IPS-18c (cell line): ENCODE measurements at regions not wholly inside any gene's neighbourhood (a gene's known extent, or its start where the extent isn't known, plus 50 kb on each side); places are given as distances from the start of the nearest gene placed in this dataset.

Source experiments
- H3K4me3 ChIP-seq: 2 replicates; pipeline ENCODE4 v1.7.0; 2013; ENCODE audit warnings: low read depth, mild to moderate bottlenecking, low read length, moderate library complexity; ENCODE audit not compliant: insufficient read depth
- H3K9me3 ChIP-seq: one replicate; pipeline ENCODE4 v1.6.1; 2013; ENCODE audit warnings: mild to moderate bottlenecking, low read length, moderate library complexity; ENCODE audit not compliant: control insufficient read depth, insufficient read depth

DNA sequence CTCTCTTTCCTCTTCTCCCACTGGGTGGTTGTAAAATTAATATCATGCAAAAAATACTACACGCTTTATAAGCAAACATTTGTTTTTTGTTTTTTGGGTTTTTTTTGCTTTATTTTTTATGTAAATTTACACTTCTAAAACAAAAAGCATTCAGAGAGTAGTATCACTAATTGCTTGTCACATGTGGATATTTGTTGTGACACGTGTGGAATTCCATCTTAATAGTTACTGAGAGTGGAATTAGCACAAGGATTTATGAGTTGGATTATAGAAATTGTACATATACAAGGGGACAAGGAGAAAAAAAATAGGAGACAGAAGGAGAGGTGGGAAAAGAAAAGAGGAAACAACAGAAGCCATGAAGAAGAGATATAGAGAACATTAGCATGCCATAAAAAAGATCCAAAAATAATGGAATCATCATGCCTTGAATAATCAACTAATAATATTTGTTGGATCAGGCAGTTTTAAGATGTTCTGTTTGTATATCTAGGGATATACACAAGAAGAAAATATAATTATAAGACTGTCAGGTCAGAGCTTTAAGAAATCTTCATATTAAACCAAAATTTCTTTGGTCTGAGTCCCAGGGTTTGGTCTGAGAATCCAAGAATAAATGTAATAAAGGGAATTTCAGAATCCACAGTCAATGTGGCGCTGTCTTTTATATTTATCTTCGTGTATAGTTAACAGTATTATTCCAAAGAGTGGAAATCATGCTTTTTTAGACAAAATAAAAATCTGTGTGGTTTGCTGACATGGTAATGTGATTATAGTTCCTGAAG is 98.5 kb upstream of the INTU start:
- Histone ChIP-seq H3K4me3 (no peak overlapping the region), H3K9me3 (no peaks in the 10 kb centered on the region)

DNA sequence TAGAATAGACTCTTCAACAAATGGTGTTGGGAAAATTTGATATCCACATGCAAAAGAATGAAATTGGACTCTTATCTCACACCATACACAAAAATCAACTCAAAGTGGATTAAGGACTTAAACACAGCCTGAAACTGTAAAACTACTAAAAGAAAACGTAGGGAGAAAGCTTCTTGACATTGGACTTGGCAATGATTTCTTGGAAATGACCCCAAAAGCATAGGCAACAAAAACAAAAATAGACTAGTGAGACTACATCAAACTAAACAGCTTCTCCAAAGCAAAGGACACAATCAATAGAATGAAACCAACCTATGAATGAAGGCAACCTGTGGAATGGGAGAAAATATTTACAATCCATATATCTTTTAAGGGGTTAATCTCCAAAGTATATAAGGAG is 94.7 kb upstream of the INTU start:
- no peaks in the 10 kb centered on the region for H3K9me3 ChIP-seq
- no peak overlapping the region for H3K4me3 ChIP-seq

- H3K4me3 ChIP-seq, result no peak overlapping the region
These were observed 92.2 kb upstream of the INTU start for GRCh38 chr4:127540497-127541025.

DNA sequence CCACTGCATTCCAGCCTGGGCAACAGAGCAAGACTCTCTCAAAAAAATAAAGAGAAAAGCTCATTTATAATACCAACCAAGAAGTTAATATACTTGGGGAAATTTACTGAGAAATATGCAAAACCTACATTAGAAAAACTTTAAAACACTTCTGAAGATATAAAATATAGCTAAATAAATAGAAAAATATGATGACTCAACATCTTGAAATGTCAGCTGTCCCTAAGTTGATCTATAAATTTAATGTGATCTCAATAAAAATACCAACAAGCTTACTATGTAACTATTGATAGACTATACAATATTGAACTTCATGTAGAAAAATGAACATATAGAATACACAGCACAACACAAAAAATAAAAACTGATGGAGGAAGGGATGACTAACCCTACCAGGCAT is 87.5 kb upstream of the INTU start:
- no peak overlapping the region for H3K4me3 ChIP-seq
- H3K9me3 ChIP-seq, result no peaks in the 10 kb centered on the region

More at GRCh38 chr4:127540497-127541025, 92.2 kb upstream of the INTU start:
- H3K9me3 ChIP-seq, result no peaks in the 10 kb centered on the region

DNA sequence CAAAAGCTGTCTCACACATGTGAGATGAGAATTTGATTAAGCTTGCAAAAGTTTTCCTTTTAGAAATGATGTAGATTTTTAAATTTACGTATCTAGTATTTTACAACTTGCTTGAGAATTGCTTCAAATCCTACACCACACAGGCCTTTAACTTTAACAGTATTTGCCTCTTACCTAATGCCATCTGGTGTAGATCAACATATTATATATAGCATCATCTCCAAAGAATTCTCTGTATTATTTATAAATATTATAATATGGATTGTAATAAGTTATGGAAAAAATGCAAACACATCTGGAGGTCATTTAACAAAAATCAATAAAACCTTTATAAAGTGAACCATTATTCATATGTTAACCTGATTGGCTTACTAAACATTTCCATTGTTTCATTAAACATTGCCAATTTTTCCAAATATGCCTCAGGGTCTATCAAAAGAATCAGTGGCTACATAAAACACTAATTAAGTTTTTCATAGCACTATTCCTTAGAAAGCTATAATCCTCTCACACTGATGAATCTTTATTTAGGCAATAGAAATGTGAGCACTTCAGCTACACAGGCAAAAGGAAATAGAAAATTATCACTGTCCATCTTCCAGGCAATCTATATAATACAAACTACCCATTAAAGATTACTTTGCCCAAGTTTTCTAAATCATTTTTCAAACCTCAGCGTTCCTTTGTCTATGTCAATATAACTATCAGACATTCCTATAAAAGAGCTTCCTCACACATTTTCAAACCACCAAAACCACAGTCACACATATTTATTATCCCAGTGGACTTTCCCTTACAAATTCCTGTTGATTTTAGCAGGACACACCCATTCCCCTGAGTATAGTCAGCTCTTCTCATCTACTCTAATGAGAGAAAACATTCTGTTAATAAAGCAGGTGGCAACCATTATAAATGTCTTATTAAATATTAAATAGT is 83.5 kb upstream of the INTU start:
- Histone ChIP-seq H3K4me3 (no peak overlapping the region), H3K9me3 (peaks cover 9% of the 10 kb centered on the region)

DNA sequence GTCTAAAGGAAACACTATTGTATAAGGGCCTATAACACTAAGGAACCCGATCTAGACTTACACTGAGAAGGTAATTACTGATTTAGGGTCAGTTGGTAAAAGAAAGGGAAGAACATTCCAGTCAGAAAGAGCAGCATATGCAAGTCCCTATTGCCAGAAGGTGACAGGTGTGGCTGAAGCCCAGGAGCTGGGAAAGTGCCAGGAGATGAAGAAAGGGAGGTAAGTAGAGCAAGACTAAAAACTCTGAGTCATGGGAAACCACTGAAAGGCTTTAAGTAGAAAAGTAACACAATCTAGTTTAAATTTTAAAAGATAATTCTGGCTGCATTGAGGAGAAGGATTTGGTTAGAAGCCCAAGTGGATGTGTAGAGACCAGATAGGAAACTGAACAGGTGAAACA is 77.7 kb upstream of the INTU start:
- Histone ChIP-seq H3K9me3 (peaks cover 9% of the 10 kb centered on the region), H3K4me3 (no peak overlapping the region)

GRCh38 chr4:127558088-127558487 is 74.7 kb upstream of the INTU start:
- Histone ChIP-seq H3K4me3 (no peak overlapping the region), H3K9me3 (no peaks in the 10 kb centered on the region)

DNA sequence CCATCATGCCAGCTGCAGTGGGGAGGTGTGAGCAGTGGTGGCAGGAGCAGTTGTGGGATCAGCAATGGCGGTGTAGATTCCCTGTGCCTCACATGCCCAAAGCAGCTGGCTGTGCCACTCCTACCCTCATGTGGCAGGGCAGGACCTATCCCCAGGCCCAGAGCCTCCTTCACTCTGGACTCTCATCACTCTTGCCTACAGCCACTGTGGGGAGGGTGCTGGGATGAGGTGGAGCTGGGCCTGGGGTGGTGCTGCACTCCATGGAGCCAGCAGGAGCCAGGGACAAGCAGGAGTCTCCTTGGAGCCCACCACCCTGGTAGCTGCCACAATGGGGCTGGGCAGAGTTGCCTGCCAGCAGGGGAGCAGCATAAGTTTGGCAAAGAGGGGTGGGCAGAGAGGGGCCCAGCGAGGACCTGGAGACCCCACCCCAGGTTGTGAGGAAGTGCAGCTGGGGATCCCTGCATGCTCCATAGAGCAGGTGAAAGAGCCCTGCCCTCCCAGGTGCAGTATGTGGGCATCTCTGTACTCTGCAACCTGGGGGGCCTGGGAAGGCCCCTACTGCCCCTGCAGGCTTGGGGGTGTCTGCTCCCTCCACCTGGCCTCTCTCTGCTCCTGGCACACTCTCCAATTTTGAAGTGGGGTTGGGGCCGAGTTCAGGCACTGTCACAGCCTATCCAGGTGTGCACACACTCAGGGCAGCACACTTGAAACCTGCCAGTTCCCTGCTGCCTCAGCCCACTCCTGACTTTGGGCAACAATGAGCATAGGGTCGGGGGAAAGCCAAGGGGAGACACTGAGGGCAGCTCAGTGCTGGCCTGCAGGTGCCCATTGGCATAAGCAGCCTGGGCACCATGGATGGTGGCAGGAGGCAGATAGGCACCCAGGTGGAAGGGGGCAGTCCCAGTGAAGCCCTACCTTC is 74.0 kb upstream of the INTU start:
- Histone ChIP-seq H3K9me3 (no peaks in the 10 kb centered on the region), H3K4me3 (no peak overlapping the region)

- H3K9me3 ChIP-seq, result no peaks in the 10 kb centered on the region
- no peak overlapping the region for H3K4me3 ChIP-seq
These were observed 72.8 kb upstream of the INTU start for GRCh38 chr4:127559981-127560380.

DNA sequence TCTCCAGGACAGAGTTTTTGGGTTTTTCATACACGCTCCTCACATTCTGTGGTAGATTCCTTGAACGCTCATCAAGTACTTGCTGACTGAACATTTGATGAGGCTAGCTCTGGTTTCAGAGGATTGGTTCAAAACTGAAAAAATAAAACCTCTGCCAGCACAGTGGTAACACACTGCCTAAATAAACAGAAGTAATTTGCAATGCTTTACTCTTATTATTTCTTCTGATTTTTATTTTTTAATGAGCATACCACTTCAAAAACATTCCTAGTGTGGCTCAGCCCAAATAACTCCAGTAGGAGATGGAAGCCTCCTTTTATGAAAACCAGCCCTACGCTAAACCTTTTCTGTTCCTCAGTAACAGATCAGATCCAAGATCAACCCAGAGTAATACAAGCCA is 72.0 kb upstream of the INTU start:
- H3K4me3 ChIP-seq, result no peak overlapping the region
- no peaks in the 10 kb centered on the region for H3K9me3 ChIP-seq

GRCh38 chr4:127574643-127575042 is 58.1 kb upstream of the INTU start:
- no peaks in the 10 kb centered on the region for H3K9me3 ChIP-seq
- H3K4me3 ChIP-seq, result no peak overlapping the region

- Histone ChIP-seq H3K9me3 (no peaks in the 10 kb centered on the region), H3K4me3 (no peak overlapping the region)
These were observed 56.9 kb upstream of the INTU start for GRCh38 chr4:127575888-127576287.

- no peaks in the 10 kb centered on the region for H3K9me3 ChIP-seq
- H3K4me3 ChIP-seq, result no peak overlapping the region
These were observed 54.3 kb upstream of the INTU start for GRCh38 chr4:127578491-127578890.

DNA sequence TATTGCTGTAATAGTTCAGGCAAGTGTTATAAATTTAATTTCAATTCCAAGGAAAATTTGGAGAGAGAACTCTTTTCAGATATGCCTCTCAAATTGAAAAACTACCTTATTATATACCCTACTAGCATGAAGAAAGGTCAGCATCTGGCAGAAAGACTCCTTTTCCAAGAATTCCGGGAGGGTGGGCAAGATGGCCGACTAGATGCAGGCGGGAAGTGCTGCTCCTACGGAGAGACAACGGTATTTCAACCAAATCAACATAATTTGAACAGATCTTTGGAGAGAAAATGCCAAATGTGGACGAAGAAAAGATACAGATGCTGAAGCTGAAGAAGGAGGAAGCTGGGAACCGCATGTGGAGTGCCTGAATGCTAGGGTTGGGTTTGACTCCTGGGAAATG is 53.8 kb upstream of the INTU start:
- Histone ChIP-seq H3K4me3 (no peak overlapping the region), H3K9me3 (no peaks in the 10 kb centered on the region)

DNA sequence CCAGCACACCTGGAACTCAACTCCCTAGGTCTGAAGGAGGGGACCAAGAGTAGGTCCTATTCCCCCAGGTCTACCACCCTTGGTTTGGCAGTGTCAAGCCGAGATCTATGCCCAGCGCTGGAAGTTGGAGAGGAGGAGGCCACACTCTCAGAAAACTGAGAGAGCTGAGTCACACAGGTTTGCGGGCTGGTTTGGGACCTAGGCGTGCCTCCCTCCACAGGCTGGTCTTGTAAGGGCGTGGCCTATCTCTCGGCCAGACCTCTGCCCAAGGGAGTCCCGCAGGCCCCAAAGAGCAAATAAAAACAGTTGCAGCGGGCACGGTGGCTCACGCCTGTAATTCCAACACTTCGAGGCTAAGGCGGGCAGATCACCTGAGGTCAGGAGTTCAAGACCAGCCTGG is 52.9 kb upstream of the INTU start:
- H3K9me3 ChIP-seq, result no peaks in the 10 kb centered on the region
- H3K4me3 ChIP-seq, result no peak overlapping the region

- H3K4me3 ChIP-seq, result no peak overlapping the region
- no peaks in the 10 kb centered on the region for H3K9me3 ChIP-seq
These were observed 52.5 kb upstream of the INTU start for GRCh38 chr4:127580300-127580699.

GRCh38 chr4:127580891-127581290 is 51.9 kb upstream of the INTU start:
- no peaks in the 10 kb centered on the region for H3K9me3 ChIP-seq
- H3K4me3 ChIP-seq, result no peak overlapping the region
